ENCODE measurements at regions not wholly inside any gene's neighbourhood (a gene's known extent, or its start where the extent isn't known, plus 50 kb on each side); places are given as distances from the start of the nearest gene placed in this dataset.

DNA sequence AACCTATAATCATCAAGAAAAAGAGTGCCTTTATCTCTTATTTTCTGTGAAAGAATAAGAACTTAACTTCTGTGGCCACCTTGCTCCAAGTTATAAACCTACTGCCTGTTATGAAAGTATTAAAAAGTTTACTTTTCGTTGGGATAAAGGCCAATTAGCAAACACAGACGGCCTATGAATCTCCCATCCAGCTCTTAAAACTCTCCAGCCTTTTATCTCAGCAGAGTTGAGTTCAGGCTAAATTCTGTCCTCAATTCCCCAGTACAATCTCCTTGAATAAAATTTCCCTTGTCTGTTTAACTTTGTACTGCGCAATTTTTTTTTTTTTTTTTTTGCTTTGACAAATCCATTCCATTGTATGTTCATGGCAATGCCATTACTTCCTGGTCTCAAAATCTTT is 1058.4 kb downstream of the SLITRK5 start:
- Histone ChIP-seq H3K4me3 (no peak overlapping the region), H3K9me3 (peaks cover 7% of the 10 kb centered on the region in 2 donors), H3K4me1 (no peaks in the 10 kb centered on the region), H3K36me3 (no peaks in the 10 kb centered on the region), H3K27me3 (no peaks in the 10 kb centered on the region), H3K27ac (no peak overlapping the region)
- TF ChIP-seq, protein P1, sequence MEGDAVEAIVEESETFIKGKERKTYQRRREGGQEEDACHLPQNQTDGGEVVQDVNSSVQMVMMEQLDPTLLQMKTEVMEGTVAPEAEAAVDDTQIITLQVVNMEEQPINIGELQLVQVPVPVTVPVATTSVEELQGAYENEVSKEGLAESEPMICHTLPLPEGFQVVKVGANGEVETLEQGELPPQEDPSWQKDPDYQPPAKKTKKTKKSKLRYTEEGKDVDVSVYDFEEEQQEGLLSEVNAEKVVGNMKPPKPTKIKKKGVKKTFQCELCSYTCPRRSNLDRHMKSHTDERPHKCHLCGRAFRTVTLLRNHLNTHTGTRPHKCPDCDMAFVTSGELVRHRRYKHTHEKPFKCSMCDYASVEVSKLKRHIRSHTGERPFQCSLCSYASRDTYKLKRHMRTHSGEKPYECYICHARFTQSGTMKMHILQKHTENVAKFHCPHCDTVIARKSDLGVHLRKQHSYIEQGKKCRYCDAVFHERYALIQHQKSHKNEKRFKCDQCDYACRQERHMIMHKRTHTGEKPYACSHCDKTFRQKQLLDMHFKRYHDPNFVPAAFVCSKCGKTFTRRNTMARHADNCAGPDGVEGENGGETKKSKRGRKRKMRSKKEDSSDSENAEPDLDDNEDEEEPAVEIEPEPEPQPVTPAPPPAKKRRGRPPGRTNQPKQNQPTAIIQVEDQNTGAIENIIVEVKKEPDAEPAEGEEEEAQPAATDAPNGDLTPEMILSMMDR (IDR thresholded peaks at IDR 0.05) = no peak
- no peak for TF ChIP-seq POLR2A (IDR thresholded peaks at IDR 0.05)
- TF ChIP-seq POLR2AphosphoS5 (IDR thresholded peaks at IDR 0.05) = no peak
- intact Hi-C loops (cut with DNase I; ENCODE audit: low total_unique reads) = no loop called here
- DNase-seq (ENCODE audit: low spot score in 2 of 2) = no peak

DNA sequence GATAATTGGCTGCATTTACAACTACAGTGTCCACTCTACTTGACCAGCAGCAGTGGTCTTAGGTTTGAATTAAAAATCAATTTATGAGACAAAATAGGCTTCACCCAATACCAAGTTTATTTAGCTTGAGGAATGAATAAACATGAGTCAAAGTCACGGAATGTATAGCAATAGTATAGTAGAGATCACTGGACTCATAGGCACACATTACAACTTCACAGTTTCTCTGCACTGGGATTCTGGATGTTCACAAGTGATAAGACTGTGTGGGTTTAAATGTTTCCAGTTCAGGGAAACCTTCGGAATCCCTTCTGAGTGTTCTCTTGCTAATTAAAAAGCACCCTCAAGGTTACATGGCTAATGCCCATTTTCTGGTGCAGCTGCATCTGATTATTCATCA is 1064.9 kb downstream of the SLITRK5 start:
- Histone ChIP-seq H3K27ac (no peak overlapping the region), H3K4me3 (no peak overlapping the region), H3K4me1 (no peaks in the 10 kb centered on the region), H3K36me3 (no peaks in the 10 kb centered on the region), H3K9me3 (no peaks in the 10 kb centered on the region), H3K27me3 (no peaks in the 10 kb centered on the region)
- TF ChIP-seq, protein P1 (IDR thresholded peaks at IDR 0.05) = no peak
- TF ChIP-seq POLR2A (IDR thresholded peaks at IDR 0.05) (no peak), POLR2AphosphoS5 (IDR thresholded peaks at IDR 0.05) (no peak)
- intact Hi-C loops (cut with DNase I; ENCODE audit: low total_unique reads) = no loop called here
- DNase-seq (ENCODE audit: low spot score in 2 of 2) = no peak

DNA sequence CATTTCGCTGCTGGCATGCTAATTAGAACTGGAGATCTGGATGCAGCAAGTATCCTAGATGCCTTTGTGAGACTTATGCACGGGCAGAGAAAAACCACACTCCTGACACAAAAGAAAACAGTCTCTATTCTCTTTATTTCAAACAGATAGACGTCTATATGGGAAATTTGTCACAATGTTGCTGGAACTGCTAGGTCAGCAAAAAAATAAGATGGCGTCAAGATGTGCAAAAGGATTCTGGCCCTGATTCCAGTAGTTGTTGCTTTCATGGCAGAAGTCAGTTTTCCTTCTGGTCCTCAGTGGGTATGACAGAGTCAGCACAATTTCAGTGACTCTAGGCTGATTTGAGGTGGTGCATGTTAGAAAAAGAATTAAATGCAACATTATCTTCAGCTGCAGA is 1068.0 kb downstream of the SLITRK5 start:
- Histone ChIP-seq H3K27me3 (no peaks in the 10 kb centered on the region), H3K9me3 (no peaks in the 10 kb centered on the region), H3K4me3 (no peak overlapping the region), H3K36me3 (no peaks in the 10 kb centered on the region), H3K27ac (no peak overlapping the region), H3K4me1 (no peaks in the 10 kb centered on the region)
- TF ChIP-seq POLR2AphosphoS5 (IDR thresholded peaks at IDR 0.05) = no peak
- no peak for TF ChIP-seq POLR2A (IDR thresholded peaks at IDR 0.05)
- TF ChIP-seq, protein P1 (IDR thresholded peaks at IDR 0.05) = no peak
- no peak for DNase-seq (ENCODE audit: low spot score in 2 of 2)
- intact Hi-C loops (cut with DNase I; ENCODE audit: low total_unique reads) = no loop called here

DNA sequence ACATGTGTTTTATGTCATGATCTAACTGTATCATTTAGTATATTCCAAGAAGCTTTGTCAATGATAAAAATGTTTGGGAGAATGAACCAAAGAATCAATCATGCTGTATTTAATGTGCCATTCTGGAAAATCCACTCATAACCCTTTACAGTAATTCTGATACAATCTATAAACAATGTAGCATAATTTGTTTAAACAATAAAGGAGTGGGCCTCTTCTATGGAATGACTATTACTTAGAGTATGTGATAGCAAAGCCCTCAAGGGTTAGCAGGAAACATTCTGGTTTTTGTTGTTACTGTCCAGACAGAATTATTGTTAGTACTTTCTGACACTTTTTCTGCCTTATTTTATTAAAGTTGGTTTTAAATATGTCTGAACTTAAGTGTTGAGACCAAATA is 1073.1 kb downstream of the SLITRK5 start:
- Histone ChIP-seq H3K9me3 (no peaks in the 10 kb centered on the region), H3K27me3 (no peaks in the 10 kb centered on the region), H3K27ac (no peak overlapping the region), H3K4me1 (no peaks in the 10 kb centered on the region), H3K4me3 (no peak overlapping the region), H3K36me3 (no peaks in the 10 kb centered on the region)
- TF ChIP-seq POLR2AphosphoS5 (IDR thresholded peaks at IDR 0.05) = no peak
- TF ChIP-seq, protein P1 (IDR thresholded peaks at IDR 0.05) = no peak
- no peak for TF ChIP-seq POLR2A (IDR thresholded peaks at IDR 0.05)
- no peak for DNase-seq (ENCODE audit: low spot score in 2 of 2)
- intact Hi-C loops (cut with DNase I; ENCODE audit: low total_unique reads) = no loop called here

DNA sequence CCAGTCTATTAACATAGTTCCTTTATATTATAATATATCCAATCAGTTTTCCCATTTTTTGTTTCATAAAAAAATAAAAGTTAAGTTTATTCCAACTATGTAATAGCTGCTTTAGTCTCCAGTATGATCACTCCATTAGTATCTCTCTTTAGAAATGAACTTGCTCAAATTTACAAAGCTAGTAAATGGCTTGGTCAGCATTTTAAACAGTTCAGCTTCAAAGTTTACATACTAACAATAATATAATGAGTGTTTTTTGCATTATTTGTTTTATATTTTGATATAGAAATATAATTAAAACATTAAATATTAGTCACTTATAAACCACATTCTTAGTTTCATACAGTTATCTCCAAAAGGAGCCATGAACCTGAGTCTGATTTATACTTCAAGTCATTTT is 1073.8 kb downstream of the SLITRK5 start:
- H3K4me3 ChIP-seq = no peak overlapping the region
- no peaks in the 10 kb centered on the region for H3K36me3 ChIP-seq
- intact Hi-C loops (cut with DNase I; ENCODE audit: low total_unique reads) = no loop called here
- H3K27ac ChIP-seq = no peak overlapping the region
- TF ChIP-seq POLR2AphosphoS5 (IDR thresholded peaks at IDR 0.05) = no peak
- no peak for TF ChIP-seq POLR2A (IDR thresholded peaks at IDR 0.05)
- TF ChIP-seq, protein P1 (IDR thresholded peaks at IDR 0.05) = no peak
- DNase-seq (ENCODE audit: low spot score in 2 of 2) = no peak
- no peaks in the 10 kb centered on the region for H3K27me3 ChIP-seq
- H3K9me3 ChIP-seq = no peaks in the 10 kb centered on the region
- H3K4me1 ChIP-seq = no peaks in the 10 kb centered on the region
